ENCODE measurements at regions not wholly inside any gene's neighbourhood (a gene's known extent, or its start where the extent isn't known, plus 50 kb on each side); places are given as distances from the start of the nearest gene placed in this dataset.

GRCh38 chr16:86739178-86739577, 160.8 kb downstream of the FOXL1 start:
- DNase-seq (ENCODE audit: low spot score): no peak
- no peak for FAIRE-seq

GRCh38 chr16:86739808-86740207, 161.5 kb downstream of the FOXL1 start:
- DNase-seq (ENCODE audit: low spot score) (no peak), FAIRE-seq (no peak)

- no peak for FAIRE-seq
- DNase-seq (ENCODE audit: low spot score): no peak
Observed at GRCh38 chr16:86740298-86740697, 161.9 kb downstream of the FOXL1 start.

GRCh38 chr16:86740906-86741799, 162.8 kb downstream of the FOXL1 start:
- FAIRE-seq: peak; percentile 43
- peak; percentile 94 for DNase-seq (ENCODE audit: low spot score)

- DNase-seq (ENCODE audit: low spot score) (no peak), FAIRE-seq (no peak)
Observed at GRCh38 chr16:86747761-86748160, 169.4 kb downstream of the FOXL1 start.

GRCh38 chr16:86748652-86749051, 170.3 kb downstream of the FOXL1 start:
- FAIRE-seq (no peak), DNase-seq (ENCODE audit: low spot score) (no peak)

- FAIRE-seq: peak; percentile 94
- peak; percentile 80 for DNase-seq (ENCODE audit: low spot score)
Observed at GRCh38 chr16:86751076-86752030, 173.0 kb downstream of the FOXL1 start.

GRCh38 chr16:86752582-86753175, 174.3 kb downstream of the FOXL1 start:
- FAIRE-seq (no peak), DNase-seq (ENCODE audit: low spot score) (no peak)

GRCh38 chr16:86753399-86753798, 175.1 kb downstream of the FOXL1 start:
- FAIRE-seq (no peak), DNase-seq (ENCODE audit: low spot score) (no peak)

- FAIRE-seq (no peak), DNase-seq (ENCODE audit: low spot score) (peak; percentile 57)
Observed at GRCh38 chr16:86755571-86756006, 177.2 kb downstream of the FOXL1 start.

- DNase-seq (ENCODE audit: low spot score) (no peak), FAIRE-seq (no peak)
Observed at GRCh38 chr16:86756882-86757703, 178.7 kb downstream of the FOXL1 start.

- FAIRE-seq (no peak), DNase-seq (ENCODE audit: low spot score) (no peak)
Observed at GRCh38 chr16:86757704-86758040, 179.3 kb downstream of the FOXL1 start.

GRCh38 chr16:86758932-86759331, 180.6 kb downstream of the FOXL1 start:
- FAIRE-seq (no peak), DNase-seq (ENCODE audit: low spot score) (no peak)

- FAIRE-seq (no peak), DNase-seq (ENCODE audit: low spot score) (peak; percentile 8)
Observed at GRCh38 chr16:86761111-86762031, 183.0 kb downstream of the FOXL1 start.

- FAIRE-seq (no peak), DNase-seq (ENCODE audit: low spot score) (no peak)
Observed at GRCh38 chr16:86762095-86762494, 183.7 kb downstream of the FOXL1 start.

- no peak for DNase-seq (ENCODE audit: low spot score)
- no peak for FAIRE-seq
Observed at GRCh38 chr16:86763819-86764218, 185.5 kb downstream of the FOXL1 start.

GRCh38 chr16:86764551-86764950, 186.2 kb downstream of the FOXL1 start:
- DNase-seq (ENCODE audit: low spot score) (no peak), FAIRE-seq (no peak)

- no peak for FAIRE-seq
- DNase-seq (ENCODE audit: low spot score): no peak
Observed at GRCh38 chr16:86765389-86766026, 187.2 kb downstream of the FOXL1 start.

- no peak for DNase-seq (ENCODE audit: low spot score)
- FAIRE-seq: no peak
Observed at GRCh38 chr16:86766700-86767099, 188.4 kb downstream of the FOXL1 start.
